GM12878 (cell line): ENCODE measurements at regions not wholly inside any gene's neighbourhood (a gene's known extent, or its start where the extent isn't known, plus 50 kb on each side); places are given as distances from the start of the nearest gene placed in this dataset.

Experiments used
- ATAC-seq: fragments of 200-7000 bp; cut with Tn5 transposase; 3 replicates; pipeline ENCODE4 v1.9.1; 2020; ENCODE audit warnings: mild to moderate bottlenecking, moderate library complexity
- BruUV-seq: library from RNA; stranded (reverse); fragments of 400-500 nt; replicated peaks from 2 replicates; lab custom pipeline; 2021; lab: Mats Ljungman, UMichigan
- CTCF ChIA-PET: fragments of 300-600 bp; sonication (Branson Sonifier 250); formaldehyde crosslinking; extraction: SDS; loops from one replicate; lab custom pipeline; 2021; ENCODE audit warnings: inconsistent platforms; lab: Yijun Ruan, JAX
- POLR2A ChIA-PET: fragments of 350-600 bp; formaldehyde crosslinking; extraction: SDS; loops from one replicate; lab custom pipeline; 2021; ENCODE audit warnings: inconsistent platforms; lab: Charles Lee
- RAD21 ChIA-PET: fragments of 300-600 bp; sonication (Branson Sonifier 250); formaldehyde crosslinking; loops from one replicate; lab custom pipeline; 2023; ENCODE audit warnings: antibody characterized with exemption; ENCODE audit not compliant: unreplicated experiment; lab: Charles Lee
- SMC1A ChIA-PET: fragments of 300-600 bp; sonication (Branson Sonifier 250); formaldehyde crosslinking; loops from one replicate; lab custom pipeline; 2023; ENCODE audit not compliant: unreplicated experiment, uncharacterized antibody; lab: Charles Lee
- DNase-seq: peaks from one replicate; pipeline ENCODE4 v3.0.0-alpha.2; 2011; ENCODE audit warnings: low read depth, low spot score
- FAIRE-seq: peaks from 3 replicates; lab custom pipeline; 2011; peaks lifted over from hg19 to GRCh38; lab: Jason Lieb, UNC
- H2AFZ ChIP-seq: 2 replicates; pipeline ENCODE4 v1.6.0; 2011; ENCODE audit warnings: low read depth, low read length, control low read depth; ENCODE audit not compliant: control insufficient read depth
- H3K27ac ChIP-seq: 2 replicates; pipeline ENCODE4 v1.5.1; 2011; ENCODE audit warnings: control low read depth; ENCODE audit not compliant: control insufficient read depth, insufficient read depth
- H3K27me3 ChIP-seq, 2 experiments: replicated peaks in 1 of 2; 2 replicates each; pipeline versions ENCODE4 v1.6.0 to v1.6.1; 2011; ENCODE audit warnings: low read length in 1 of 2; ENCODE audit not compliant: control insufficient read depth in 2 of 2, insufficient read depth in 2 of 2
- H3K36me3 ChIP-seq, 2 experiments: 2 replicates each; pipeline ENCODE4 v1.5.1; 2011; ENCODE audit warnings: low read length in 1 of 2; ENCODE audit not compliant: control insufficient read depth in 2 of 2, insufficient read depth in 2 of 2
- H3K4me1 ChIP-seq: 2 replicates; pipeline ENCODE4 v1.6.1; 2011; ENCODE audit warnings: mild to moderate bottlenecking, low read length, moderate library complexity, mixed read lengths; ENCODE audit not compliant: control insufficient read depth, insufficient read depth
- H3K4me2 ChIP-seq: 2 replicates; pipeline ENCODE4 v1.6.0; 2011; ENCODE audit warnings: control low read depth; ENCODE audit not compliant: control insufficient read depth, insufficient read depth
- H3K4me3 ChIP-seq: fragments of 200-600 bp; sonication (generic); 2 replicates; pipeline ENCODE4 v1.5.1; 2016
- H3K79me2 ChIP-seq: 2 replicates; pipeline ENCODE4 v1.6.0; 2011; ENCODE audit warnings: low read length; ENCODE audit not compliant: control insufficient read depth, insufficient read depth
- H3K9ac ChIP-seq: 2 replicates; pipeline ENCODE4 v1.8.0; 2011; ENCODE audit warnings: low read length, control low read depth, mixed read lengths; ENCODE audit not compliant: control insufficient read depth, insufficient read depth
- H3K9me3 ChIP-seq: replicated peaks from 3 replicates; pipeline ENCODE4 v1.5.1; 2011; ENCODE audit warnings: mild to moderate bottlenecking, low read length; ENCODE audit not compliant: control insufficient read depth, insufficient read depth
- H4K20me1 ChIP-seq: 2 replicates; pipeline ENCODE4 v1.6.0; 2011; ENCODE audit not compliant: control insufficient read depth, insufficient read depth
- BACH1 ChIP-seq: fragments of 450-650 bp; IDR thresholded peaks from 2 replicates; pipeline ENCODE4 v1.6.1; 2017; ENCODE audit warnings: mild to moderate bottlenecking, borderline replicate concordance
- DPF2 ChIP-seq: fragments of 450-650 bp; IDR thresholded peaks from 2 replicates; pipeline ENCODE4 v1.6.1; 2017; ENCODE audit warnings: mild to moderate bottlenecking
- IKZF2 ChIP-seq, 2 experiments: fragments of 450-650 bp; IDR thresholded peaks; 2 replicates each; pipeline ENCODE4 v1.6.1; 2017; ENCODE audit warnings: mild to moderate bottlenecking in 2 of 2, moderate library complexity in 2 of 2
- KLF5 ChIP-seq: fragments of 450-650 bp; IDR thresholded peaks from 2 replicates; pipeline ENCODE4 v1.6.1; 2014; ENCODE audit warnings: mild to moderate bottlenecking; ENCODE audit not compliant: partially characterized antibody
- MLLT1 ChIP-seq: fragments of 450-650 bp; IDR thresholded peaks from 2 replicates; pipeline ENCODE4 v1.6.1; 2016; ENCODE audit warnings: mild to moderate bottlenecking
- MTA2 ChIP-seq: fragments of 450-650 bp; IDR thresholded peaks from 2 replicates; pipeline ENCODE4 v1.6.1; 2016; ENCODE audit warnings: low read depth, mild to moderate bottlenecking, moderate library complexity
- RB1 ChIP-seq: fragments of 450-650 bp; formaldehyde crosslinking; IDR thresholded peaks from 2 replicates; pipeline ENCODE4 v1.6.1; 2017; ENCODE audit warnings: mild to moderate bottlenecking, borderline replicate concordance
- STAT3 ChIP-seq: IDR thresholded peaks from 2 replicates; pipeline ENCODE4 v1.6.1; 2011; ENCODE audit warnings: low read depth, low read length, improper control_type of control experiment
- WRNIP1 ChIP-seq: IDR thresholded peaks from 2 replicates; pipeline ENCODE4 v1.6.1; 2011; ENCODE audit warnings: low read depth, low read length, improper control_type of control experiment, borderline replicate concordance
- ZNF384 ChIP-seq: IDR thresholded peaks from 2 replicates; pipeline ENCODE4 v1.6.1; 2012; ENCODE audit warnings: low read depth, mild to moderate bottlenecking, low read length, improper control_type of control experiment, borderline replicate concordance
- WGBS: methylation state at CpG from one replicate; pipeline ENCODE4 v1.1.6; 2016; ENCODE audit warnings: low lambda C conversion rate; ENCODE audit not compliant: insufficient replicate concordance, insufficient coverage; ENCODE audit errors: missing lambda C conversion rate; 5-methylcytosine and 5-hydroxymethylcytosine counted together
- in situ Hi-C: fragments of 300-500 bp; cut with MboI; formaldehyde crosslinking; loops from 9 replicates; pipeline ENCODE4 v1.14.3; 2018; ENCODE audit warnings: mixed read lengths
- intact Hi-C: fragments of 100-400 bp; cut with micrococcal nuclease; formaldehyde crosslinking; loops from one replicate; pipeline ENCODE4 v1.14.2; 2022; ENCODE audit not compliant: unreplicated experiment

GRCh38 chr5:145465474-145466263 is 369.5 kb downstream of the PRELID2 start:
- Histone ChIP-seq H4K20me1 (no peaks in the 10 kb centered on the region), H3K4me2 (no peak overlapping the region), H2AFZ (no peak overlapping the region), H3K79me2 (no peaks in the 10 kb centered on the region), H3K27ac (no peak overlapping the region), H3K4me1 (no peaks in the 10 kb centered on the region), H3K4me3 (no peak overlapping the region), H3K9me3 (no peaks in the 10 kb centered on the region), H3K27me3 (no peaks in the 10 kb centered on the region), H3K9ac (no peak overlapping the region), H3K36me3 (no peaks in the 10 kb centered on the region)
- ChIA-PET SMC1A (interaction anchor here (1.0 kb wide), 1 partner anchor 20 kb away, joined by 3 read pairs; no protein-coding TSS in a partner anchor), POLR2A (interaction anchor here (0.5 to 0.6 kb wide), 2 partner anchors 60 to 515 kb away, joined by 3 to 7 read pairs; no protein-coding TSS in a partner anchor), RAD21 (no interaction called here), CTCF (interaction anchor here (0.6 kb wide), 1 partner anchor 10 kb away, joined by 3 read pairs; no protein-coding TSS in a partner anchor)
- ATAC-seq (no peak), DNase-seq (no peak), FAIRE-seq (no peak)
- BruUV-seq: no TSS peak
- 28% methylated on average over 6 of the region's 6 CpGs for WGBS
- intact Hi-C loops (no loop called here), in situ Hi-C loops (no loop called here)
- no peak for TF ChIP-seq MTA2
- TF ChIP-seq MLLT1: no peak
- TF ChIP-seq RB1: no peak
- no peak for TF ChIP-seq DPF2
- TF ChIP-seq KLF5: no peak
- TF ChIP-seq BACH1: no peak
- TF ChIP-seq ZNF384: no peak
- no peak for TF ChIP-seq STAT3
- TF ChIP-seq IKZF2 (IDR thresholded peaks at IDR 0.05): no peak
- TF ChIP-seq WRNIP1: no peak
